ENCODE measurements at regions not wholly inside any gene's neighbourhood (a gene's known extent, or its start where the extent isn't known, plus 50 kb on each side); places are given as distances from the start of the nearest gene placed in this dataset.
"Not testable (repeated sequence)": the region's sequence is repeated elsewhere in the genome, so short reads cannot be mapped to it uniquely, and the experiment has no call there.

- not testable (repeated sequence) for DNase-seq
Observed at GRCh38 chr2:242079792-242080191, 210.3 kb downstream of the RTP5 start.

- DNase-seq: not testable (repeated sequence)
Observed at GRCh38 chr2:242080575-242081214, 211.2 kb downstream of the RTP5 start.

- not testable (repeated sequence) for DNase-seq
Observed at GRCh38 chr2:242084034-242084433, 214.5 kb downstream of the RTP5 start.

- not testable (repeated sequence) for DNase-seq
Observed at GRCh38 chr2:242085024-242085674, 215.6 kb downstream of the RTP5 start.

GRCh38 chr2:242085941-242086621 is 216.6 kb downstream of the RTP5 start:
- DNase-seq: peak; percentile 40

- DNase-seq: not testable (repeated sequence)
Observed at GRCh38 chr2:242088044-242088443, 218.5 kb downstream of the RTP5 start.

GRCh38 chr2:242088471-242089212 is 219.1 kb downstream of the RTP5 start:
- DNase-seq: peak; percentile 94

GRCh38 chr2:242089213-242089549 is 219.7 kb downstream of the RTP5 start:
- not testable (repeated sequence) for DNase-seq

GRCh38 chr2:242097278-242097677 is 227.7 kb downstream of the RTP5 start:
- DNase-seq: not testable (repeated sequence)

- no peak for DNase-seq
Observed at GRCh38 chr2:242098034-242098433, 228.5 kb downstream of the RTP5 start.

- no peak for DNase-seq
Observed at GRCh38 chr2:242098445-242099128, 229.1 kb downstream of the RTP5 start.

- DNase-seq: not testable (repeated sequence)
Observed at GRCh38 chr2:242103093-242103492, 233.6 kb downstream of the RTP5 start.

GRCh38 chr2:242104202-242104956 is 234.8 kb downstream of the RTP5 start:
- not testable (repeated sequence) for DNase-seq

GRCh38 chr2:242107065-242107464 is 237.5 kb downstream of the RTP5 start:
- not testable (repeated sequence) for DNase-seq

GRCh38 chr2:242108797-242109500 is 239.4 kb downstream of the RTP5 start:
- DNase-seq: not testable (repeated sequence)

- DNase-seq: not testable (repeated sequence)
Observed at GRCh38 chr2:242109819-242110218, 240.3 kb downstream of the RTP5 start.

GRCh38 chr2:242111954-242112353 is 242.4 kb downstream of the RTP5 start:
- DNase-seq: not testable (repeated sequence)

GRCh38 chr2:242113492-242113891 is 244.0 kb downstream of the RTP5 start:
- not testable (repeated sequence) for DNase-seq

GRCh38 chr2:242116676-242117075 is 247.1 kb downstream of the RTP5 start:
- DNase-seq: not testable (repeated sequence)

- DNase-seq: not testable (repeated sequence)
Observed at GRCh38 chr2:242117305-242117704, 247.8 kb downstream of the RTP5 start.

GRCh38 chr2:242119682-242120081 is 250.2 kb downstream of the RTP5 start:
- not testable (repeated sequence) for DNase-seq
